Activated naive CD8-positive, alpha-beta T cell treated with anti-CD3 and anti-CD28 coated beads for 36 hours (primary cell): ENCODE measurements at regions not wholly inside any gene's neighbourhood (a gene's known extent, or its start where the extent isn't known, plus 50 kb on each side); places are given as distances from the start of the nearest gene placed in this dataset.

ENCODE experiments used
- DNase-seq: peaks from one replicate; pipeline ENCODE4 v3.0.0; 2021
- H3K27ac Mint-ChIP-seq: one replicate; pipeline ENCODE4 v1.8.0; 2022; ENCODE audit warnings: mild to moderate bottlenecking, moderate library complexity, mixed read lengths
- H3K27me3 Mint-ChIP-seq: one replicate; pipeline ENCODE4 v1.8.0; 2022; ENCODE audit warnings: mild to moderate bottlenecking, mixed read lengths
- H3K36me3 Mint-ChIP-seq: one replicate; pipeline ENCODE4 v1.8.0; 2021; ENCODE audit warnings: mild to moderate bottlenecking, mixed read lengths
- H3K4me1 Mint-ChIP-seq: one replicate; pipeline ENCODE4 v1.8.0; 2021; ENCODE audit warnings: mixed read lengths
- H3K4me3 Mint-ChIP-seq: one replicate; pipeline ENCODE4 v1.8.0; 2022; ENCODE audit warnings: mild to moderate bottlenecking, moderate library complexity, mixed read lengths
- H3K9me3 Mint-ChIP-seq: one replicate; pipeline ENCODE4 v1.8.0; 2022; ENCODE audit warnings: mixed read lengths

- H3K9me3 Mint-ChIP-seq, result no peaks in the 10 kb centered on the region
- no peaks in the 10 kb centered on the region for H3K36me3 Mint-ChIP-seq
- no peak overlapping the region for H3K4me3 Mint-ChIP-seq
- no peaks in the 10 kb centered on the region for H3K27me3 Mint-ChIP-seq
- no peaks in the 10 kb centered on the region for H3K4me1 Mint-ChIP-seq
- no peak overlapping the region for H3K27ac Mint-ChIP-seq
- no peak for DNase-seq
Observed at GRCh38 chr3:8282541-8283165, 219.0 kb upstream of the LMCD1 start.

DNA sequence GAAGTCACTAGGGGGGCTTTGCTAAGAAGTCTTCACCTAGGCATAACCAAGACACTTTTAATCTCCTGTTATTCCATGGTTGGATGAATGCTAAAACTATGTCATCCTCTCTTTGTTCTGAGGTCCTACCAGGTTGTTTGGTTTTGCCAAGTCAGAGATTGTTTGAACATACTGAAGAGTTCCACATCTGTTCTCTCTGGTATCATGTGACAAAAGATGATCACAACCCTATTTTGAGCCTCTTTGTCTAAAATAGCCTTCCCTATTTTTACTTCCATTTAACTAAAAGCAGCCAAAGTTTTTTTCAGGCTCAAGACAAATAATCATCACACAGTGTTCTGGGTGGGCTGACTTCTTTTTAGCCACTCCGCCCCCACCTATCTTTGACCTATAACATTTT lies 218.4 kb upstream of the LMCD1 start:
- H3K27ac Mint-ChIP-seq, result no peak overlapping the region
- DNase-seq, result no peak

GRCh38 chr3:8286086-8286485 lies 215.5 kb upstream of the LMCD1 start:
- H3K9me3 Mint-ChIP-seq, result no peaks in the 10 kb centered on the region
- no peaks in the 10 kb centered on the region for H3K4me1 Mint-ChIP-seq
- DNase-seq, result no peak
- H3K4me3 Mint-ChIP-seq, result no peak overlapping the region
- no peaks in the 10 kb centered on the region for H3K27me3 Mint-ChIP-seq
- H3K27ac Mint-ChIP-seq, result no peak overlapping the region
- H3K36me3 Mint-ChIP-seq, result no peaks in the 10 kb centered on the region

More for the DNA sequence above, 218.4 kb upstream of the LMCD1 start:
- no peaks in the 10 kb centered on the region for H3K27me3 Mint-ChIP-seq
- H3K9me3 Mint-ChIP-seq, result no peaks in the 10 kb centered on the region
- H3K36me3 Mint-ChIP-seq, result no peaks in the 10 kb centered on the region
- H3K4me1 Mint-ChIP-seq, result no peaks in the 10 kb centered on the region
- H3K4me3 Mint-ChIP-seq, result no peak overlapping the region

GRCh38 chr3:8286749-8287148 lies 214.9 kb upstream of the LMCD1 start:
- Mint-ChIP-seq H3K4me1 (no peaks in the 10 kb centered on the region), H3K27me3 (no peaks in the 10 kb centered on the region), H3K36me3 (no peaks in the 10 kb centered on the region), H3K4me3 (no peak overlapping the region), H3K9me3 (no peaks in the 10 kb centered on the region), H3K27ac (no peak overlapping the region)
- DNase-seq, result no peak

- Mint-ChIP-seq H3K27me3 (no peaks in the 10 kb centered on the region), H3K9me3 (no peaks in the 10 kb centered on the region), H3K4me3 (no peak overlapping the region), H3K4me1 (no peaks in the 10 kb centered on the region), H3K27ac (no peak overlapping the region), H3K36me3 (no peaks in the 10 kb centered on the region)
- DNase-seq, result no peak
Observed at GRCh38 chr3:8290611-8291010, 211.0 kb upstream of the LMCD1 start.

DNA sequence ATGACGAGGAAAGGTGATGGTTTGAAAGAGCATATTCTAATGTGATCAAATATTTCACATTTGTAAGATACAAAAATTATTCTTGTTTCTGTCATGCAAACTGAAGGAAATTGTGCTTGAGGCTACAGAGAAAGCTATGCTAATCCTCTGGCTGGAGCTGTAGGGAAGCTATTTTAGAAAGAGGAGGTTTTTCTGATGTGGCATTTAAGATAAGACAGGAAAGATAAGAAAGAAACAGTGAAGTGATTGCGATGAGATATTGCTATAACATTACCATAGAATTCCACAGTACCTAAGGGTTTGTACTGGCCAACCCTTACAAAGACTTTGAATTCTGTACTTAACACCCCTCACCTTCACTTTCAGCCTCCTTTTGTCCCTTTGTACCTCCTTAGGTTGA lies 205.2 kb upstream of the LMCD1 start:
- H3K27ac Mint-ChIP-seq, result no peak overlapping the region
- H3K4me1 Mint-ChIP-seq, result no peaks in the 10 kb centered on the region
- no peak for DNase-seq

GRCh38 chr3:8298021-8298954 lies 203.3 kb upstream of the LMCD1 start:
- no peaks in the 10 kb centered on the region for H3K36me3 Mint-ChIP-seq

More for the DNA sequence above, 205.2 kb upstream of the LMCD1 start:
- H3K36me3 Mint-ChIP-seq, result no peaks in the 10 kb centered on the region
- no peak overlapping the region for H3K4me3 Mint-ChIP-seq
- H3K9me3 Mint-ChIP-seq, result no peaks in the 10 kb centered on the region
- H3K27me3 Mint-ChIP-seq, result no peaks in the 10 kb centered on the region

GRCh38 chr3:8301977-8302735 lies 199.5 kb upstream of the LMCD1 start:
- no peaks in the 10 kb centered on the region for H3K9me3 Mint-ChIP-seq
- H3K4me3 Mint-ChIP-seq, result no peak overlapping the region
- H3K27ac Mint-ChIP-seq, result no peak overlapping the region
- no peaks in the 10 kb centered on the region for H3K36me3 Mint-ChIP-seq
- DNase-seq, result no peak
- no peaks in the 10 kb centered on the region for H3K27me3 Mint-ChIP-seq
- peaks cover 6% of the 10 kb centered on the region for H3K4me1 Mint-ChIP-seq

More at GRCh38 chr3:8298021-8298954, 203.3 kb upstream of the LMCD1 start:
- Mint-ChIP-seq H3K27me3 (no peaks in the 10 kb centered on the region), H3K27ac (no peak overlapping the region), H3K9me3 (no peaks in the 10 kb centered on the region), H3K4me3 (no peak overlapping the region), H3K4me1 (peaks cover 6% of the 10 kb centered on the region)
- no peak for DNase-seq

DNA sequence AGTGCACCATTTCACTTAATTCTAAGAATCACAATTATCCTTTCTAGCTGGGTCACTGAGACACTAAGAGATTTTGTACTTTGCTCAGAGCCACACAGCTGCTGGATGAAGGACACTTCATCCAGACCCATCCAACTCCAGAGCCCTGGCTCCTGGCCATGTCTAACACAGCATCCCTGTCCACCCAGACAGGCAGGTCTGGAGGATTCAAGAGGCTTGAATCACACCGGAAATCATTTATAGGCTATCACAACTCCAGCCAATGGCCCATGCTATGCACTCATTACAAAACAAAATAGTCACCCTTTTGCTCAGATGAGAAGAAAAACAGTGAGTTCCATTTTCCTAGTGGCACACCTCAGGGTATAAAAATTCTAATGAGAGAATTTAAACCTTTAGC lies 198.2 kb upstream of the LMCD1 start:
- no peak overlapping the region for H3K4me3 Mint-ChIP-seq
- no peak for DNase-seq
- no peak overlapping the region for H3K27ac Mint-ChIP-seq
- peaks cover 6% of the 10 kb centered on the region for H3K4me1 Mint-ChIP-seq
- no peaks in the 10 kb centered on the region for H3K9me3 Mint-ChIP-seq
- H3K27me3 Mint-ChIP-seq, result no peaks in the 10 kb centered on the region
- no peaks in the 10 kb centered on the region for H3K36me3 Mint-ChIP-seq

DNA sequence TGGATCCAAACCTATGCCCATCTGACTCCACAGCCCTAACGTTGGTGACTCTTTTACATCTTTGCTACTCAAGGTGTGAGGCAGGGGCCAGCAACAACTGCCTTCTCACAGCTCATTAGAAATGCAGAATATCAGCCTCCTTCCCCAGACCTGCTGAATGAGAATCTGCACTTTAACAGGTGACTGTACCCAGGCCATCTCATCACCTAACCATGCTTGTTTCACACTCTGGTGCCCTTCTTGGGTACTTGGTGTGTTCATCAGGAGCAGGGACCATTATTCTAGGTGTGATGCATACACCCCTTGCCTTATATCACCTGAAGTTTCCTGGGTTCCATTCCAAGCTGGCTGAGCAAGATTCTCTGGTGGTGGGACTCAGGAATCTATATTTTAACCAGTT lies 196.3 kb upstream of the LMCD1 start:
- Mint-ChIP-seq H3K27ac (no peak overlapping the region), H3K9me3 (peaks cover 3% of the 10 kb centered on the region), H3K4me3 (no peak overlapping the region), H3K36me3 (no peaks in the 10 kb centered on the region), H3K27me3 (no peaks in the 10 kb centered on the region), H3K4me1 (peaks cover 6% of the 10 kb centered on the region)
- DNase-seq, result no peak

- no peak overlapping the region for H3K4me3 Mint-ChIP-seq
- H3K27ac Mint-ChIP-seq, result no peak overlapping the region
- DNase-seq, result no peak
- H3K27me3 Mint-ChIP-seq, result no peaks in the 10 kb centered on the region
- H3K9me3 Mint-ChIP-seq, result peaks cover 3% of the 10 kb centered on the region
- no peaks in the 10 kb centered on the region for H3K36me3 Mint-ChIP-seq
- H3K4me1 Mint-ChIP-seq, result no peaks in the 10 kb centered on the region
Observed at GRCh38 chr3:8307545-8308110, 194.0 kb upstream of the LMCD1 start.

DNA sequence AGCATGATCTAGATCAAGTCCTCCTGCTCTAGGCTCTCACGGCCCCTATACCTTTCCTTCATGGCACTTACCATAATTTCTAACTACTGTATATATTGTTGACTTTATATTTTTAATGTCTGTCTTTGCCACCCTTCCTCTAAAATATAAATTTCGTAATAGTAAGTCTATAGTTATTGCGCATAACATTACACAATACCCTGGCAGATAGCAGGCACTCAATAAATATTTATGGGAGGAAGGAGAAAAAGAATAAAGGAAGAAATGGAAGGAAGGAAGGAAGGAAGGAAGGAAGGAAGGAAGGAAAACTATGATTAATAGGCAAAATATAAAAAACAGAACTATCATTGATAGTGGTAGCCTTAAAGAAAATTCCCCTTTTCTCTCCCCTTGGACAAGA lies 190.3 kb upstream of the LMCD1 start:
- no peak overlapping the region for H3K27ac Mint-ChIP-seq
- no peaks in the 10 kb centered on the region for H3K36me3 Mint-ChIP-seq
- H3K4me1 Mint-ChIP-seq, result no peaks in the 10 kb centered on the region
- no peak overlapping the region for H3K4me3 Mint-ChIP-seq
- DNase-seq, result no peak
- no peaks in the 10 kb centered on the region for H3K27me3 Mint-ChIP-seq
- H3K9me3 Mint-ChIP-seq, result peaks cover 3% of the 10 kb centered on the region

DNA sequence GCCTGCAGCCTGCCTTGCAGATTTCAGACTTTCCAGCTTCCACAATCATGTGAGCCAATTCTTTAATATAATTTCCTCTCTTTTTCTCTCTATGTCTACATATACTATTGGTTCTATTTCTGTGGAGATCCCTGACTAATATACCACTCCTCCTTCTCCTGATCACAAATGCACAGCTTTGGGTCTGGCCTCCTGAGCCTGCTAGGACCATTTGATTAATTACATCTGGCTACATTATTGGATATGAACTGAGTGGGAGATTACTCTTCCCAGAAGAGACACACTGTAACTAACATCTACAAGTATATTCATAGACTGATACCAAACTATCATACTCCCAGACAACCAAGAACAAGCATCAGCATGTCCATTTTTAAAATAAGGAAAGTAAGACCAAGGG lies 188.9 kb upstream of the LMCD1 start:
- H3K4me3 Mint-ChIP-seq, result no peak overlapping the region
- H3K27ac Mint-ChIP-seq, result no peak overlapping the region
- no peaks in the 10 kb centered on the region for H3K27me3 Mint-ChIP-seq
- DNase-seq, result no peak
- H3K9me3 Mint-ChIP-seq, result peaks cover 3% of the 10 kb centered on the region
- no peaks in the 10 kb centered on the region for H3K4me1 Mint-ChIP-seq
- H3K36me3 Mint-ChIP-seq, result no peaks in the 10 kb centered on the region

DNA sequence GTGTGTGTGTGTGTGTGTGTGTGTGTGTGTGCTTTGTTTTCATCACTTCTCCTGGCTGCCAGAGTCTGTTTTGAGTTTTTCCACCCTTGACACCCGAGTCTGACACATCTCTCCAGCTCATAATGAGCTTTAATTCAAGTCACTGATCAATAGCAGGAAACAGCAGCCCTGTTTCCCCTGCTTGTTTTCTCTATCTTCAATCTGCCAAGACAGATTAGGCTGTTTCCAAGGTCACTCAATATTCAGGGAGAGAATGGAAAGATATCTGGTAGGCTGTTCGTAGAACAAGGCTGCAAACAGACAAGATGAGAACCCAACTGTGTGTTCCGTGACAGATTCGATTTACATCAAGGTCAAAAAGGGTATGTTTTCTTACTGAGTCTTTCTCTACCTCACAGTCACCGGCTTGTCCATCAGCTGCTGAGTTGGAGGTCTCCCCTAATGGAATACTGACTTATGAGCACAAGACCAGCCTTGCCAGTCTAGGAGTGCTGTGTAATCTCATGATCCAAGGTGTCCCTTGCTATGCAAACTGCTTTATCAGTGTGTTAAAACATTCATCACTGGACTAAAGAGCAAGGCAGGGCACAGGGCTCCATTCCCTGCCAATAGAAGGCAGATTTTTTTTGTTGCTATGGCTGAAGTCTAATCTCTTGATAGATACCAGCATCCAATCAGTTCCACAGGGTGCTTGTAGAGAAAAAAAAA lies 187.9 kb upstream of the LMCD1 start:
- Mint-ChIP-seq H3K27me3 (no peaks in the 10 kb centered on the region), H3K9me3 (peaks cover 3% of the 10 kb centered on the region), H3K27ac (no peak overlapping the region), H3K4me1 (no peaks in the 10 kb centered on the region), H3K36me3 (no peaks in the 10 kb centered on the region), H3K4me3 (no peak overlapping the region)
- no peak for DNase-seq
